CD4-positive, CD25-positive, alpha-beta regulatory T cell (primary cell): ENCODE measurements at regions not wholly inside any gene's neighbourhood (a gene's known extent, or its start where the extent isn't known, plus 50 kb on each side); places are given as distances from the start of the nearest gene placed in this dataset.

Experiments used
- ATAC-seq, 2 donors: fragments of 150-1000 bp; cut with Tn5 transposase; one replicate each; pipeline ENCODE4 v1.10.0; 2021; ENCODE audit warnings: low read depth in 2 of 2, moderate number of reproducible peaks in 2 of 2, moderate library complexity in 1 of 2
- DNase-seq, 3 donors: peaks; one replicate each; pipeline versions ENCODE4 v3.0.0 to v3.0.0-alpha.2; 2012 to 2022; ENCODE audit warnings: mixed read lengths in 1 of 3
- H3K27ac ChIP-seq: one replicate; pipeline ENCODE4 v1.7.0; 2013; ENCODE audit warnings: mild to moderate bottlenecking, low read length; ENCODE audit not compliant: insufficient read depth, poor library complexity, severe bottlenecking
- H3K27me3 ChIP-seq: one replicate; pipeline ENCODE4 v1.7.0; 2013; ENCODE audit warnings: low read length; ENCODE audit not compliant: control insufficient read depth, insufficient read depth
- H3K36me3 ChIP-seq: one replicate; pipeline ENCODE4 v1.7.0; 2013; ENCODE audit warnings: mild to moderate bottlenecking, low read length, moderate library complexity; ENCODE audit not compliant: control insufficient read depth, insufficient read depth
- H3K4me1 ChIP-seq: 2 replicates; pipeline ENCODE4 v1.7.0; 2013; ENCODE audit warnings: mild to moderate bottlenecking, low read length; ENCODE audit not compliant: insufficient read depth, control insufficient read depth, poor library complexity, severe bottlenecking
- H3K4me3 ChIP-seq: one replicate; pipeline ENCODE4 v1.7.0; 2013; ENCODE audit warnings: low read depth, mild to moderate bottlenecking, low read length, moderate library complexity
- H3K9me3 ChIP-seq, 2 experiments: 1 replicate in 1 of 2; 2 replicates in 1 of 2; pipeline ENCODE4 v1.7.0; 2013; ENCODE audit warnings: low read length in 2 of 2, mild to moderate bottlenecking in 1 of 2, moderate library complexity in 1 of 2; ENCODE audit not compliant: control insufficient read depth in 2 of 2
- H3K27ac Mint-ChIP-seq, 3 donors: one replicate each; pipeline ENCODE4 v1.8.0; 2020 to 2022; ENCODE audit warnings: mild to moderate bottlenecking in 3 of 3, mixed read lengths in 3 of 3, moderate library complexity in 2 of 3
- H3K27me3 Mint-ChIP-seq: one replicate; pipeline ENCODE4 v1.8.0; 2022; ENCODE audit warnings: mild to moderate bottlenecking, mixed read lengths
- H3K36me3 Mint-ChIP-seq: one replicate; pipeline ENCODE4 v1.8.0; 2020; ENCODE audit warnings: mixed read lengths
- H3K4me1 Mint-ChIP-seq, 4 donors: one replicate each; pipeline ENCODE4 v1.8.0; 2020 to 2022; ENCODE audit warnings: mixed read lengths in 4 of 4, mild to moderate bottlenecking in 1 of 4
- H3K4me3 Mint-ChIP-seq, 4 donors: one replicate each; pipeline ENCODE4 v1.8.0; 2020 to 2022; ENCODE audit warnings: mild to moderate bottlenecking in 4 of 4, mixed read lengths in 4 of 4, moderate library complexity in 3 of 4
- H3K9me3 Mint-ChIP-seq, 7 donors: one replicate each; pipeline ENCODE4 v1.8.0; 2020 to 2022; ENCODE audit warnings: mixed read lengths in 7 of 7, mild to moderate bottlenecking in 3 of 7, moderate library complexity in 2 of 7

DNA sequence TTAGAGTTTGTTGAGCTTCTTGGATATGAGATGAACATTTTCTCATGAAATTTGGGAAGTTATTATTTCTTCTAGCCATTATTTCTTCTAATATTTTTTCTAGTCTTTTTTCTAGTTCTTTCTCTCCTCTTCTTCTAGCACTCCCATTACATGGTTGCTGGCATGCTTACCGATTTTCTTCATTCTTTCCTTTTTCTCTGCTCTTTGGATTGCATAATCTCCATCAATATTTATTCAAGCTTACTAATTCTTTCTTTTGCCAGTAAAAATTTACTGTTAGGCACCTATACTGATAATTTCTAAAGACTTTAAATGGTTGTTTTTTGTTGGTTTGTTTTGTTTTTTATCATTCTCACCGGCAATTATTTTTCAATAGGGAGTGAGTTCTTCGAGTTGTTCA, 114.8 kb upstream of the RASEF start:
- H3K4me3 ChIP-seq: no peak overlapping the region
- no peak for DNase-seq
- H3K9me3 ChIP-seq: no peaks in the 10 kb centered on the region
- H3K4me1 ChIP-seq: no peaks in the 10 kb centered on the region
- no peaks in the 10 kb centered on the region for H3K27me3 ChIP-seq
- no peaks in the 10 kb centered on the region for H3K27me3 Mint-ChIP-seq
- no peak overlapping the region for H3K27ac Mint-ChIP-seq
- H3K4me1 Mint-ChIP-seq: no peaks in the 10 kb centered on the region
- H3K4me3 Mint-ChIP-seq: no peak overlapping the region
- no peak for ATAC-seq
- no peak overlapping the region for H3K27ac ChIP-seq
- H3K9me3 Mint-ChIP-seq: peaks cover 0 to 22% (median 5%) of the 10 kb centered on the region in 7 donors
- H3K36me3 Mint-ChIP-seq: no peaks in the 10 kb centered on the region
- no peaks in the 10 kb centered on the region for H3K36me3 ChIP-seq

DNA sequence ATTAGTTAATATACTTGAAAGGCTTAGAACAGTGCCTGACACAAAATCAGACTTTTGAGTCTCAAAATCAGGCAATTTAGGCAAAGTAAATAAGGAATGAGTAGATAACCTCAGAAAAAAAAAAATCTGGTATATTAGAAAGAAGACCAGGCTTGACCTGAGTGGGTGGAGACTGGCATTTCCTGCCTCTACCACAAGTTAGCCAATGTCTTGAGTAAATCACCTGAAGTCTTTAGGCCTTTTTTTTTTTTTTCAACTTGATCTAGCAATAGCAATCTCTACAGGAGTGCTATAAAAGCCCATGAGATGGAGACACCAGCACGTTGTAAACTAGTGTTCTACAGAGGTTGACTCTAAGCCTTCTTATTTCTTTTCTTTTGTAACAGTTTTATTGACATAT, 104.2 kb upstream of the RASEF start:
- Mint-ChIP-seq H3K36me3 (no peaks in the 10 kb centered on the region), H3K27ac (no peak overlapping the region), H3K9me3 (peaks cover 0 to 10% (median 2%) of the 10 kb centered on the region in 7 donors), H3K27me3 (no peaks in the 10 kb centered on the region), H3K4me3 (no peak overlapping the region), H3K4me1 (no peaks in the 10 kb centered on the region)
- no peak overlapping the region for H3K4me3 ChIP-seq
- no peaks in the 10 kb centered on the region for H3K36me3 ChIP-seq
- no peaks in the 10 kb centered on the region for H3K4me1 ChIP-seq
- no peak for DNase-seq
- H3K9me3 ChIP-seq: no peaks in the 10 kb centered on the region
- H3K27ac ChIP-seq: no peak overlapping the region
- H3K27me3 ChIP-seq: no peaks in the 10 kb centered on the region
- ATAC-seq: no peak

DNA sequence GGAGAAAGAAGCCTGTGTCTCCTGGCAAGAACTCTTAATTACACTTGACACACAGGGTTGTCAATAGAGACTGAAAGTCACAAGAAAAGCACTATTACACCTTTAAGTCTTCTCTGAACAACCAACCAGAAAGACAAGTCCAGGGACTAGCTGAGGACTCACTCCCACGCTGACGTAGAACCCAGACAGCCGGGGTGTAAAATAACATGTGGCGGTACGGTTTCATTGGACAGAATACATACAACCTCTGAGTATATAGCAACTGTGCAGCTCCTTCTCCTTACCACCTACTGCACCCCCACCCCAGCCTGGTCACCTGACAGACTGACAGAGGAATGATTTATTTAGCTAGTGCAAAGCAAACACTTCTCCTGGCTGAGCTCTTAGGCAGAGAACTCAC, 103.4 kb upstream of the RASEF start:
- Mint-ChIP-seq H3K4me3 (no peak overlapping the region), H3K9me3 (peaks cover 0 to 10% (median 4%) of the 10 kb centered on the region in 7 donors), H3K27ac (no peak overlapping the region), H3K36me3 (no peaks in the 10 kb centered on the region), H3K4me1 (no peaks in the 10 kb centered on the region), H3K27me3 (no peaks in the 10 kb centered on the region)
- H3K36me3 ChIP-seq: no peaks in the 10 kb centered on the region
- peak in 1 of 2 donors; percentile 12 for ATAC-seq
- H3K27me3 ChIP-seq: no peaks in the 10 kb centered on the region
- no peak overlapping the region for H3K4me3 ChIP-seq
- no peaks in the 10 kb centered on the region for H3K9me3 ChIP-seq
- no peaks in the 10 kb centered on the region for H3K4me1 ChIP-seq
- no peak overlapping the region for H3K27ac ChIP-seq
- DNase-seq: no peak

DNA sequence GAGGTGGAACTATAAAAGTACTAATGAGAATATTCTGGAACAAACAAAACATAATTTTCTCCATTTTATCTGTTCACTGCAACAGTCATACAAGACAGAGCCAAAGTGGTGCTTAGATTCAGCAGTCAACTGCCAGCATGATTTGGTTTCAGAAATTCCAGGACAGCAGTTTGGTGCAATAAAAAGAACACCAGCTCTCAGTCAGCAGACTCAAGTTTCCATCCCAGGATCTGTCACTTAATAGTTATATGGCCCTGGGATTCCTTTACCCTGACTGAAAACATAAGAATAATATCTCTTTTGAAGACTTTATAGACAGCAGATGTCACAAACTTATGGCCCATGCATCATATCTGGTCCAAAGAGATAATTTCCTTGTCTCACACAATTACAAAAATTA, 92.8 kb upstream of the RASEF start:
- ATAC-seq (no peak), DNase-seq (no peak)
- H3K9me3 ChIP-seq: no peaks in the 10 kb centered on the region
- no peaks in the 10 kb centered on the region for H3K27me3 ChIP-seq
- Mint-ChIP-seq H3K9me3 (peaks cover 0 to 8% (median 2%) of the 10 kb centered on the region in 7 donors), H3K36me3 (no peaks in the 10 kb centered on the region), H3K4me3 (no peak overlapping the region), H3K27ac (peak overlapping the region in 1 of 3 donors; percentile 26), H3K4me1 (no peaks in the 10 kb centered on the region), H3K27me3 (peaks cover 4% of the 10 kb centered on the region)
- H3K4me3 ChIP-seq: no peak overlapping the region
- H3K36me3 ChIP-seq: no peaks in the 10 kb centered on the region
- no peaks in the 10 kb centered on the region for H3K4me1 ChIP-seq
- no peak overlapping the region for H3K27ac ChIP-seq

DNA sequence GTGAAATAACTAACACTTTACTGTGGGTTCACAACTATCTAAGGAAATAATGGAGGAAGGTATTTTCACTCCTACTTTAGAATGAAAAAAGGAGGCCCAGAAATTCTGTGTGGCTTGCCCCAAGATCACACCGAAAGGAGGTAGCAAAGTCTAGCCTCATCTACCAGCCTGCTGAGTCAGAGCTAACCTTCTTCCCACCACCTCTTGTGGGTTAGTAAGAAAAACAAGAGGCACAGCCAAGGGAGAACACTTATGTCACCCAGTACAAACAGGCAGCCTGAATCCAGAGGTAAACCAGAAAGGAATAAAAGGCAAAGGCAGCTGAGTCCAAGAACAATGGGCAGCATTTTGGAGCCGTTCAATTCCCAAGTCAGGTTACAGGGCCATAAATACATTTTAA, 91.9 kb upstream of the RASEF start:
- Histone ChIP-seq H3K27ac (no peak overlapping the region), H3K27me3 (no peaks in the 10 kb centered on the region), H3K9me3 (no peaks in the 10 kb centered on the region), H3K4me3 (no peak overlapping the region), H3K4me1 (no peaks in the 10 kb centered on the region), H3K36me3 (no peaks in the 10 kb centered on the region)
- H3K4me3 Mint-ChIP-seq: no peak overlapping the region
- no peak for DNase-seq
- peaks cover 4% of the 10 kb centered on the region for H3K27me3 Mint-ChIP-seq
- H3K4me1 Mint-ChIP-seq: no peaks in the 10 kb centered on the region
- peaks cover 0 to 3% (median 0%) of the 10 kb centered on the region in 7 donors for H3K9me3 Mint-ChIP-seq
- no peak overlapping the region for H3K27ac Mint-ChIP-seq
- H3K36me3 Mint-ChIP-seq: no peaks in the 10 kb centered on the region
- ATAC-seq: no peak

DNA sequence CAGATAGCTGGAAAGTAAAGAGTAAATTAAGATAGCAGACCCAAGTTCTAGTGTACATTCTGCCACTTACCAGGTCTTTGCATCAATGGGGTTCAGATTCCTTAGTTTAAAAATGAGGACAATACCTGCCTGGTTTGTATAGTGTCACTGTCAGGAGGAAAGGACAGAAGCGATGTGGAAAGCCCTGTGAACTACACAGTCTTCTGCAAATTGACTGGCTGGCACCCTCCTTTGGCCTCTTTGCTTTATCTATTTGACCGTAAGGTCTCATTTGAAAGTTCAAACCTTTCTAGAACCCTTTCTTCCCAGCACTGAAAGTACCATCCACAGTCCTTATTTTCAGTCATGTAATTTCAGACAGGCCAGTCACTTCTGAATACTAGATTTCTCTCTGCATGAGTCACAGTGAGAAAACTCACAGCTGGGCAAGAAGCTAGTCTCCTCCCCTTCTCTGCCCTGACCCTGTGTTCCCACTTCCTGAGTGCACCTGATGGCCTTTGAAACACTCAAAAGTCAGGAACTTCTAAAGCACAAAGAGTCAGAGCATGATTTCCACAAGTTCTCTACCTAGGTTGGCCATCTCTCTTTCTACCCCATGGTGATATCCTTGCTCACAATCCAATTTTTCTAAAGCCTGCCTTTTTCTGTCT, 91.3 kb upstream of the RASEF start:
- H3K4me1 ChIP-seq: no peaks in the 10 kb centered on the region
- H3K4me1 Mint-ChIP-seq: no peaks in the 10 kb centered on the region
- no peak overlapping the region for H3K4me3 ChIP-seq
- no peak overlapping the region for H3K27ac Mint-ChIP-seq
- DNase-seq (no peak), ATAC-seq (no peak)
- no peaks in the 10 kb centered on the region for H3K36me3 Mint-ChIP-seq
- H3K27me3 Mint-ChIP-seq: peaks cover 4% of the 10 kb centered on the region
- H3K27ac ChIP-seq: no peak overlapping the region
- H3K27me3 ChIP-seq: no peaks in the 10 kb centered on the region
- H3K36me3 ChIP-seq: no peaks in the 10 kb centered on the region
- no peak overlapping the region for H3K4me3 Mint-ChIP-seq
- peaks cover 0 to 4% (median 0%) of the 10 kb centered on the region in 7 donors for H3K9me3 Mint-ChIP-seq
- H3K9me3 ChIP-seq: no peaks in the 10 kb centered on the region

DNA sequence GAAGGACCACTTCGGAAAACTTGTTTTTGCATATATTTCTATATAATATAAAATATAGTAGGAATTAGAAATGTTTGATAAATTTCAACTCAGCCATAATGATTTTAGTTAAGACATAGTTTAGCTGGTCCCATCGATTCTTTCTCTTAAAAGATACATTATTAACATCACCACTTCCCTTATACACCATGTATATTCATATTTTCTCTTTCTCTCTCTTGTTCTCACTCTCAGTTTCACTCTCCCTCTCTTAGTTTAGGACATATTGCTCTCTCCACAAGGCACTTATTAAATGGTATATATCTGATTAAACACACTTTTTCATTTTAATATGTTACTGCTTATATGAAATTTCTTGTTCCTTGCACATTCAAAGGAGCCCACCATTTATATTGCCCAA, 90.1 kb upstream of the RASEF start:
- no peak for DNase-seq

DNA sequence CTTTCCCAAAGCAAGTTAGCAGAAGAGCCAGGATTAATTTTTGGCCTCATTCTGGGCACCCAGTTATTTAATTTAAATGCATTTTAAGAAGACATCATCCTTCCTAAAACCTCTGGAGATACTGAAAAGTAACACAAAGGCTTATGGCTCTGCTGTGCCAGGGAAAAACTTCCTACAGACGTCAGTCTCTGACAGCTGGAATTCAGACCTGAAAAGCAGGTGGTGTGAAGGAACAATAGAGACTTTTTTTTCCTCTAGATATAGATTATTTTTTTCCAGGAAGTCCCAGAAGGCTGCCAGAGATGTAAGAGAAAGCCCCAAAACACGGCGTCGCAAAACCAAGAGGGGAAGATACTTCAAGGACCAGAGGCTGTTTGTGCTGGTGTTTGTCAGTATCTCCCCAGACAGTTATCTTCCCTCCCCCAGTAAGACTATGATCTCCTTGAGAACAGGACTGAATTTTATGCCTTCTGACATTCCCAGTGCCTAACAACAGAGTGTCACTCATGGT, 88.7 kb upstream of the RASEF start:
- Mint-ChIP-seq H3K27me3 (peaks cover 4% of the 10 kb centered on the region), H3K4me1 (no peaks in the 10 kb centered on the region), H3K4me3 (no peak overlapping the region), H3K27ac (no peak overlapping the region), H3K36me3 (no peaks in the 10 kb centered on the region), H3K9me3 (peaks cover 0 to 6% (median 3%) of the 10 kb centered on the region in 7 donors)
- Histone ChIP-seq H3K4me3 (no peak overlapping the region), H3K9me3 (no peaks in the 10 kb centered on the region), H3K4me1 (no peaks in the 10 kb centered on the region), H3K27ac (no peak overlapping the region), H3K27me3 (no peaks in the 10 kb centered on the region), H3K36me3 (no peaks in the 10 kb centered on the region)
- DNase-seq: no peak
- no peak for ATAC-seq

More for the DNA sequence above, 90.1 kb upstream of the RASEF start:
- no peaks in the 10 kb centered on the region for H3K4me1 ChIP-seq
- Mint-ChIP-seq H3K4me1 (no peaks in the 10 kb centered on the region), H3K9me3 (peaks cover 0 to 6% (median 2%) of the 10 kb centered on the region in 7 donors), H3K27ac (no peak overlapping the region), H3K27me3 (peaks cover 4% of the 10 kb centered on the region), H3K36me3 (no peaks in the 10 kb centered on the region), H3K4me3 (no peak overlapping the region)
- H3K4me3 ChIP-seq: no peak overlapping the region
- no peaks in the 10 kb centered on the region for H3K27me3 ChIP-seq
- ATAC-seq: no peak
- no peaks in the 10 kb centered on the region for H3K9me3 ChIP-seq
- H3K27ac ChIP-seq: no peak overlapping the region
- no peaks in the 10 kb centered on the region for H3K36me3 ChIP-seq
